HCT116 (cell line): ENCODE measurements at regions not wholly inside any gene's neighbourhood (a gene's known extent, or its start where the extent isn't known, plus 50 kb on each side); places are given as distances from the start of the nearest gene placed in this dataset.

Experiments used
- ATAC-seq: fragments of 200-7000 bp; cut with Tn5 transposase; 2 replicates; pipeline ENCODE4 v1.9.1; 2020; ENCODE audit warnings: mild to moderate bottlenecking, moderate library complexity
- BruUV-seq: library from RNA; stranded (reverse); fragments of 400-500 nt; replicated peaks from 2 replicates; lab custom pipeline; 2021; lab: Mats Ljungman, UMichigan
- CTCF ChIA-PET: fragments of 300-600 bp; sonication (Branson Sonifier 250); formaldehyde crosslinking; loops from one replicate; lab custom pipeline; 2021; ENCODE audit warnings: antibody characterized with exemption; lab: Charles Lee
- POLR2A ChIA-PET: fragments of 300-600, 350-600 bp; sonication (Branson Sonifier 250); formaldehyde crosslinking; loops from one replicate; lab custom pipeline; 2021; ENCODE audit warnings: antibody characterized with exemption; lab: Charles Lee
- RAD21 ChIA-PET, 2 experiments: fragments of 300-600 bp; sonication (Branson Sonifier 250); formaldehyde crosslinking; loops; one replicate each; lab custom pipeline; 2023; ENCODE audit warnings: low total read pairs in 2 of 2; ENCODE audit not compliant: uncharacterized antibody in 2 of 2, unreplicated experiment in 2 of 2, low non-redundant PET in 1 of 2; lab: Charles Lee
- DNase-seq: peaks from one replicate; pipeline ENCODE4 v3.0.0-alpha.2; 2010; ENCODE audit warnings: low read depth, low spot score
- H2AFZ ChIP-seq: fragments of 200-600 bp; shearing (Covaris generic), sonication (generic); 2 replicates; pipeline ENCODE4 v1.6.1; 2017; ENCODE audit warnings: low read depth, mixed run types, mixed read lengths, antibody characterized with exemption, low read length; ENCODE audit not compliant: poor library complexity, severe bottlenecking
- H3K27ac ChIP-seq: 2 replicates; pipeline ENCODE4 v1.5.1; 2012; ENCODE audit warnings: low read depth, low read length
- H3K27me3 ChIP-seq: fragments of 200-600 bp; sonication (generic); 2 replicates; pipeline ENCODE4 v1.6.1; 2016; ENCODE audit warnings: mixed run types, low read length, mixed read lengths; ENCODE audit not compliant: insufficient read depth
- H3K36me3 ChIP-seq, 2 experiments: fragments of 200-500 bp in 1 of 2; fragments of 200-600 bp in 1 of 2; sonication (Bioruptor generic) in 1 of 2; sonication (generic) in 1 of 2; 2 replicates each; pipeline versions ENCODE4 v1.5.1 to v1.6.1; 2014 to 2016; ENCODE audit warnings: low read length in 2 of 2, inconsistent platforms in 1 of 2, mixed read lengths in 1 of 2, mixed run types in 1 of 2; ENCODE audit not compliant: insufficient read depth in 2 of 2, control insufficient read depth in 1 of 2
- H3K4me1 ChIP-seq, 2 experiments: fragments of 200-600 bp in 1 of 2; sonication (generic) in 1 of 2; 2 replicates each; pipeline versions ENCODE4 v1.5.1 to v1.6.1; 2012 to 2017; ENCODE audit warnings: low read length in 2 of 2, inconsistent platforms in 1 of 2, mild to moderate bottlenecking in 1 of 2, mixed read lengths in 1 of 2, mixed run types in 1 of 2, moderate library complexity in 1 of 2; ENCODE audit not compliant: insufficient read depth in 2 of 2, control insufficient read depth in 1 of 2
- H3K4me2 ChIP-seq: fragments of 200-600 bp; sonication (generic); 2 replicates; pipeline ENCODE4 v1.6.1; 2017; ENCODE audit warnings: mixed run types, low read length, mixed read lengths
- H3K4me3 ChIP-seq, 2 experiments: fragments of 200-600 bp in 1 of 2; sonication (generic) in 1 of 2; replicated peaks in 1 of 2; 2 replicates each; pipeline ENCODE4 v1.5.1; 2011 to 2016; ENCODE audit warnings: low read length in 2 of 2, control low read depth in 1 of 2, low read depth in 1 of 2, mild to moderate bottlenecking in 1 of 2, mixed read lengths in 1 of 2, mixed run types in 1 of 2
- H3K79me2 ChIP-seq: fragments of 200-600 bp; sonication (generic); 2 replicates; pipeline ENCODE4 v1.6.1; 2017; ENCODE audit warnings: mild to moderate bottlenecking, mixed run types, low read length, moderate library complexity, mixed read lengths; ENCODE audit not compliant: insufficient read depth
- H3K9ac ChIP-seq: fragments of 200-600 bp; sonication (generic); 2 replicates; pipeline ENCODE4 v1.6.1; 2016; ENCODE audit warnings: low read length, mixed read lengths
- H3K9me2 ChIP-seq: fragments of 200-600 bp; sonication (generic), shearing (Covaris generic); 2 replicates; pipeline ENCODE4 v1.6.1; 2017; ENCODE audit warnings: mixed run types, mild to moderate bottlenecking, moderate library complexity; ENCODE audit not compliant: insufficient read depth
- H3K9me3 ChIP-seq, 2 experiments: fragments of 200-500 bp in 1 of 2; fragments of 200-600 bp in 1 of 2; sonication (Bioruptor generic) in 1 of 2; sonication (generic) in 1 of 2; 2 replicates each; pipeline ENCODE4 v1.6.1; 2014 to 2017; ENCODE audit warnings: low read length in 2 of 2, mixed read lengths in 2 of 2, inconsistent platforms in 1 of 2, low read depth in 1 of 2, mild to moderate bottlenecking in 1 of 2, mixed run types in 1 of 2, moderate library complexity in 1 of 2; ENCODE audit not compliant: control insufficient read depth in 1 of 2, insufficient read depth in 1 of 2
- H4K20me1 ChIP-seq: fragments of 200-600 bp; sonication (generic), shearing (Covaris generic); 2 replicates; pipeline ENCODE4 v1.6.1; 2017; ENCODE audit warnings: mixed run types, mild to moderate bottlenecking, moderate library complexity; ENCODE audit not compliant: insufficient read depth
- CEBPB ChIP-seq: IDR thresholded peaks from 2 replicates; pipeline ENCODE4 v1.6.1; 2012; ENCODE audit warnings: low read depth
- EGR1 ChIP-seq: IDR thresholded peaks from 2 replicates; pipeline ENCODE4 v1.6.1; 2012; ENCODE audit warnings: low read depth
- ELF1 ChIP-seq: IDR thresholded peaks from 2 replicates; pipeline ENCODE4 v1.6.1; 2012; ENCODE audit warnings: low read depth, borderline replicate concordance
- EZH2 ChIP-seq: fragments of 200-600 bp; sonication (generic); IDR thresholded peaks from 2 replicates; pipeline ENCODE4 v1.6.1; 2017; ENCODE audit warnings: antibody characterized with exemption, mixed run types
- EZH2phosphoT487 ChIP-seq: fragments of 200-600 bp; IDR thresholded peaks from 2 replicates; pipeline ENCODE4 v1.6.1; 2018; ENCODE audit warnings: antibody characterized with exemption, borderline replicate concordance
- JUND ChIP-seq: IDR thresholded peaks from 2 replicates; pipeline ENCODE4 v1.6.1; 2012
- POLR2A ChIP-seq: IDR thresholded peaks from 2 replicates; pipeline ENCODE4 v1.7.0; 2011; ENCODE audit warnings: borderline replicate concordance; ENCODE audit not compliant: insufficient read depth, insufficient read length; ENCODE audit errors: extremely low read depth
- RAD21 ChIP-seq: IDR thresholded peaks from 2 replicates; pipeline ENCODE4 v1.6.1; 2012; ENCODE audit warnings: low read depth, mild to moderate bottlenecking
- SIN3A ChIP-seq: IDR thresholded peaks from 2 replicates; pipeline ENCODE4 v1.6.1; 2012; ENCODE audit warnings: low read depth
- SRF ChIP-seq: IDR thresholded peaks from 2 replicates; pipeline ENCODE4 v1.6.1; 2012; ENCODE audit warnings: low read depth
- YY1 ChIP-seq: IDR thresholded peaks from 2 replicates; pipeline ENCODE4 v1.6.1; 2011; ENCODE audit warnings: low read length, low read depth, moderate library complexity, mild to moderate bottlenecking; ENCODE audit not compliant: insufficient replicate concordance; ENCODE audit errors: extremely low read depth
- intact Hi-C: fragments of 100-400 bp; cut with micrococcal nuclease; formaldehyde crosslinking; loops from 2 replicates; pipeline ENCODE4 v1.10.0; 2022
- TF ChIP-seq, protein P1 (sequence below): IDR thresholded peaks from 2 replicates; pipeline ENCODE4 v1.6.1; 2012
- TF ChIP-seq, protein P2 (sequence below): IDR thresholded peaks from 2 replicates; pipeline ENCODE4 v1.6.1; 2011; ENCODE audit warnings: mild to moderate bottlenecking, low read length, moderate library complexity; ENCODE audit not compliant: insufficient replicate concordance; ENCODE audit errors: extremely low read depth
- TF ChIP-seq, protein P3 (sequence below): IDR thresholded peaks from 2 replicates; pipeline ENCODE4 v1.6.1; 2012
- TF ChIP-seq, protein P4 (sequence below), 3 experiments: fragments of 200-600 bp in 1 of 3; sonication (generic) in 1 of 3; IDR thresholded peaks in 2 of 3; conservative IDR thresholded peaks in 1 of 3; 2 replicates each; pipeline ENCODE4 v1.5.1; 2012 to 2017; ENCODE audit warnings: low read depth in 2 of 3, low read length in 2 of 3, antibody characterized with exemption in 1 of 3, borderline replicate concordance in 1 of 3, control low read depth in 1 of 3, mild to moderate bottlenecking in 1 of 3, mixed read lengths in 1 of 3, mixed run types in 1 of 3, moderate library complexity in 1 of 3; ENCODE audit not compliant: insufficient read depth in 1 of 3

DNA sequence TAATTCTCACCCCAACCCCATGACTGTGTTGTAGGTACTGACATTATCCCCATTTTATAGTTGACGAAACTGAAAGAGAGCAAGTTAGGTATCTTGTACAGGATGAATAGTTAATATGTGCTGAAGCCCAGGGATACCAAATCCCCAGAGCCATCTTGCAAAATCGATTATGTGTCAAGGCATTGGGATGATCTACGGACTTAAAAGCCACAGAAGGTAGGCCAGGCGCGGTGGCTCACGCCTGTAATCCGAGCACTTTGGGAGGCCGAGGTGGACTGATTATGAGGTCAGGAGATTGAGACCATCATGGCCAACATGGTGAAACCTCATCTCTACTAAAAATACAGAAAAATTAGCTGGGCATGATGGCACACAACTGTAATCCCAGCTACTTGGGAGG, 242.4 kb upstream of the RHOBTB1 start:
- ChIA-PET POLR2A (no interaction called here), RAD21 (no interaction called here), CTCF (no interaction called here)
- intact Hi-C loops: no loop called here
- Histone ChIP-seq H3K79me2 (no peaks in the 10 kb centered on the region), H3K27ac (no peak overlapping the region), H3K36me3 (no peaks in the 10 kb centered on the region), H3K9ac (no peak overlapping the region), H3K9me2 (no peaks in the 10 kb centered on the region), H3K4me2 (no peak overlapping the region), H3K27me3 (no peaks in the 10 kb centered on the region), H3K4me3 (no peak overlapping the region), H3K4me1 (no peaks in the 10 kb centered on the region), H2AFZ (no peak overlapping the region), H3K9me3 (no peaks in the 10 kb centered on the region), H4K20me1 (no peaks in the 10 kb centered on the region)
- BruUV-seq: no TSS peak
- ATAC-seq (no peak), DNase-seq (no peak)
- no peak for TF ChIP-seq JUND

DNA sequence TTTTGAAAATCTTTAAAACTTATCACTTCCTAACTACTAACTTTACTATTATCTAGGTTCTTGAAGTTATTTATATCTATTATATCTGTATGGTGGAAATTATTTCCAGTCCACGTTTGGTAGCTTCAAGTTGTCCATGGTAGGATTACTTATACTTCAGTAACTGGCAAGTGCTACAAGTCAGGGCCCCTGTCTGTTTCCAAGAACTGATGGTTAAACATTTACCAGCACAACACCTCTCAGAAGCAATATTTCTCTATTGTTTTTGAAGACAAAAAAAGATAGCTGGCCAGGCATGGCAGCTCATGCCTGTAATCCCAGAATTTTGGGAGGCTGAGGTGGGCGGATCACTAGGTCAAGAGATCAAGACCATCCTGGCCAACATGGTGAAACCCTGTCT, 240.4 kb upstream of the RHOBTB1 start:
- no peak overlapping the region for H3K4me3 ChIP-seq
- DNase-seq (no peak), ATAC-seq (no peak)
- intact Hi-C loops: no loop called here
- no peaks in the 10 kb centered on the region for H3K4me1 ChIP-seq
- no peaks in the 10 kb centered on the region for H3K36me3 ChIP-seq
- no peak overlapping the region for H3K4me2 ChIP-seq
- H3K9me3 ChIP-seq: no peaks in the 10 kb centered on the region
- no peaks in the 10 kb centered on the region for H4K20me1 ChIP-seq
- no peak overlapping the region for H2AFZ ChIP-seq
- POLR2A ChIA-PET: interaction anchor here (0.6 kb wide), 2 partner anchors 10 to 361 kb away, joined by 3 to 5 read pairs; no protein-coding TSS in a partner anchor
- H3K79me2 ChIP-seq: no peaks in the 10 kb centered on the region
- no peaks in the 10 kb centered on the region for H3K27me3 ChIP-seq
- TF ChIP-seq ELF1: no peak
- no peak for TF ChIP-seq EZH2
- no peak for TF ChIP-seq SRF
- TF ChIP-seq, protein P1, sequence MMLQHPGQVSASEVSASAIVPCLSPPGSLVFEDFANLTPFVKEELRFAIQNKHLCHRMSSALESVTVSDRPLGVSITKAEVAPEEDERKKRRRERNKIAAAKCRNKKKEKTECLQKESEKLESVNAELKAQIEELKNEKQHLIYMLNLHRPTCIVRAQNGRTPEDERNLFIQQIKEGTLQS: no peak
- no peak for TF ChIP-seq YY1
- no peak for TF ChIP-seq EZH2phosphoT487
- TF ChIP-seq, protein P2, sequence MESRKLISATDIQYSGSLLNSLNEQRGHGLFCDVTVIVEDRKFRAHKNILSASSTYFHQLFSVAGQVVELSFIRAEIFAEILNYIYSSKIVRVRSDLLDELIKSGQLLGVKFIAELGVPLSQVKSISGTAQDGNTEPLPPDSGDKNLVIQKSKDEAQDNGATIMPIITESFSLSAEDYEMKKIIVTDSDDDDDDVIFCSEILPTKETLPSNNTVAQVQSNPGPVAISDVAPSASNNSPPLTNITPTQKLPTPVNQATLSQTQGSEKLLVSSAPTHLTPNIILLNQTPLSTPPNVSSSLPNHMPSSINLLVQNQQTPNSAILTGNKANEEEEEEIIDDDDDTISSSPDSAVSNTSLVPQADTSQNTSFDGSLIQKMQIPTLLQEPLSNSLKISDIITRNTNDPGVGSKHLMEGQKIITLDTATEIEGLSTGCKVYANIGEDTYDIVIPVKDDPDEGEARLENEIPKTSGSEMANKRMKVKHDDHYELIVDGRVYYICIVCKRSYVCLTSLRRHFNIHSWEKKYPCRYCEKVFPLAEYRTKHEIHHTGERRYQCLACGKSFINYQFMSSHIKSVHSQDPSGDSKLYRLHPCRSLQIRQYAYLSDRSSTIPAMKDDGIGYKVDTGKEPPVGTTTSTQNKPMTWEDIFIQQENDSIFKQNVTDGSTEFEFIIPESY: no peak
- TF ChIP-seq EGR1: no peak
- TF ChIP-seq RAD21: no peak
- TF ChIP-seq POLR2A: no peak
- TF ChIP-seq CEBPB: no peak
- TF ChIP-seq, protein P3, sequence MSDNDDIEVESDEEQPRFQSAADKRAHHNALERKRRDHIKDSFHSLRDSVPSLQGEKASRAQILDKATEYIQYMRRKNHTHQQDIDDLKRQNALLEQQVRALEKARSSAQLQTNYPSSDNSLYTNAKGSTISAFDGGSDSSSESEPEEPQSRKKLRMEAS: no peak
- TF ChIP-seq SIN3A: no peak
- TF ChIP-seq, protein P4, sequence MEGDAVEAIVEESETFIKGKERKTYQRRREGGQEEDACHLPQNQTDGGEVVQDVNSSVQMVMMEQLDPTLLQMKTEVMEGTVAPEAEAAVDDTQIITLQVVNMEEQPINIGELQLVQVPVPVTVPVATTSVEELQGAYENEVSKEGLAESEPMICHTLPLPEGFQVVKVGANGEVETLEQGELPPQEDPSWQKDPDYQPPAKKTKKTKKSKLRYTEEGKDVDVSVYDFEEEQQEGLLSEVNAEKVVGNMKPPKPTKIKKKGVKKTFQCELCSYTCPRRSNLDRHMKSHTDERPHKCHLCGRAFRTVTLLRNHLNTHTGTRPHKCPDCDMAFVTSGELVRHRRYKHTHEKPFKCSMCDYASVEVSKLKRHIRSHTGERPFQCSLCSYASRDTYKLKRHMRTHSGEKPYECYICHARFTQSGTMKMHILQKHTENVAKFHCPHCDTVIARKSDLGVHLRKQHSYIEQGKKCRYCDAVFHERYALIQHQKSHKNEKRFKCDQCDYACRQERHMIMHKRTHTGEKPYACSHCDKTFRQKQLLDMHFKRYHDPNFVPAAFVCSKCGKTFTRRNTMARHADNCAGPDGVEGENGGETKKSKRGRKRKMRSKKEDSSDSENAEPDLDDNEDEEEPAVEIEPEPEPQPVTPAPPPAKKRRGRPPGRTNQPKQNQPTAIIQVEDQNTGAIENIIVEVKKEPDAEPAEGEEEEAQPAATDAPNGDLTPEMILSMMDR (IDR thresholded peaks at IDR 0.05 in 2 of 3, conservative IDR thresholded peaks at IDR 0.05 in 1 of 3; ENCODE audit: borderline replicate concordance in 1 of 3, insufficient read depth in 1 of 3, low read depth in 2 of 3, low read length in 2 of 3): no peak
- TF ChIP-seq, all 23 proteins: peak for 0
- Histone ChIP-seq H3K9ac (no peak overlapping the region), H3K9me2 (no peaks in the 10 kb centered on the region), H3K27ac (no peak overlapping the region)
- BruUV-seq: no TSS peak
- RAD21 ChIA-PET: no interaction called here
- CTCF ChIA-PET: interaction anchor here (2.0 kb wide), 1 partner anchor 44 kb away, joined by 7 read pairs; no protein-coding TSS in a partner anchor
